PC-3 (cell line): ENCODE measurements at regions not wholly inside any gene's neighbourhood (a gene's known extent, or its start where the extent isn't known, plus 50 kb on each side); places are given as distances from the start of the nearest gene placed in this dataset.

ENCODE experiments used
- CTCF ChIP-seq: fragments of 300-600 bp; sonication (generic); conservative IDR thresholded peaks from 2 replicates; pipeline ENCODE4 v1.5.1; 2017; ENCODE audit warnings: antibody characterized with exemption, low read depth, mild to moderate bottlenecking, low read length
- EZH2 ChIP-seq: fragments of 300-600 bp; sonication (generic); IDR thresholded peaks from one replicate; pipeline ENCODE4 v1.6.1; 2017; ENCODE audit warnings: antibody characterized with exemption, mild to moderate bottlenecking, low read length; ENCODE audit not compliant: unreplicated experiment
- EZH2phosphoT487 ChIP-seq: fragments of 300-600 bp; sonication (generic); IDR thresholded peaks from 2 replicates; pipeline ENCODE4 v1.6.1; 2018; ENCODE audit warnings: mild to moderate bottlenecking, antibody characterized with exemption, low read length, borderline replicate concordance

- TF ChIP-seq CTCF (no peak), EZH2 (no peak), EZH2phosphoT487 (no peak)
Observed at GRCh38 chr17:52982331-52982730, 823.8 kb upstream of the CA10 start.
